ENCODE measurements at regions not wholly inside any gene's neighbourhood (a gene's known extent, or its start where the extent isn't known, plus 50 kb on each side); places are given as distances from the start of the nearest gene placed in this dataset.

DNA sequence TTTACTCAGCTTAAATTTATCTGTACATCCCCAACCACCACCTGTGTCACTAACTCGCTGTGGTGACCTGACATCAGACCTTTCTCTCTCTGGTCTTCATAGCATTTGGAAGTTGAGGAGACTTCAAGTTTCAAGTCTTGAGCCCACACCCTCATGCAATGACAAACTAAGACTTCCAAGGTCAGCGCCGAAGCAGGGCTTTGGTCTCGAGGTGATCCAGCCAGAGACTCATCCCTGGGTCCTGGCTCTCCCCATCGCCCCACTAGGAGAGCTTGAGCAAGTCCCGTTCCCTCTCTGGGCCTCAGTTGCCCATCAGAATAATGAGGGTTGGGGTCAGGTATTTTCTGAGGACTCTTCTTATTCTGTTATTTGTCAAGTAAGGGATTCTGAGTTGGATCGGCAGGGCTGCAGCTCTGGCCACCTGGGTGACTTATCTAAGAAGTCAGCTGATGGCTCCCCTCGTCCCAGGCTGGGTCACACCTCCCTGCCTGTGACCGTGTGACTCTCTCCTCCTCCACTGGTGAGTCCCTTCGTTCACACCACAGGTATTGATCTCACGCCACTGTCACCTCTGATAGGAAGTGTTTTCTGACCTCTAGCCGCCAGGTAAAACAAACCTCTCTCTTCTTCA is 143.7 kb upstream of the RUNX3 start:
- POLR2A ChIA-PET: no interaction called here
- peaks cover 8% of the 10 kb centered on the region for H3K9me3 ChIP-seq (ENCODE audit: control insufficient read depth, insufficient read depth, low read length)
- no peak overlapping the region for H3K4me3 ChIP-seq (ENCODE audit: low read depth, low read length)
- no peak for TF ChIP-seq CTCF (IDR thresholded peaks at IDR 0.05; ENCODE audit: low read depth, low read length)
- no peak for DNase-seq (ENCODE audit: low read depth, low spot score)
- peaks cover 21% of the 10 kb centered on the region for H3K27me3 ChIP-seq (ENCODE audit: control insufficient read depth, insufficient read depth, low read length)
- CTCF ChIA-PET: interaction anchor here (1.2 kb wide), 1 partner anchor 27 kb away, joined by 3 read pairs; no protein-coding TSS in a partner anchor
- no peak overlapping the region for H3K27ac ChIP-seq (ENCODE audit: low read depth, low read length)

- Histone ChIP-seq H3K27ac (ENCODE audit: low read depth, low read length) (no peak overlapping the region), H3K9me3 (ENCODE audit: control insufficient read depth, insufficient read depth, low read length) (peaks cover 4% of the 10 kb centered on the region), H3K27me3 (ENCODE audit: control insufficient read depth, insufficient read depth, low read length) (peaks cover 25% of the 10 kb centered on the region), H3K4me3 (ENCODE audit: low read depth, low read length) (no peak overlapping the region)
- ChIA-PET POLR2A (no interaction called here), CTCF (no interaction called here)
- no peak for TF ChIP-seq CTCF (IDR thresholded peaks at IDR 0.05; ENCODE audit: low read depth, low read length)
- DNase-seq (ENCODE audit: low read depth, low spot score): no peak
Measured at GRCh38 chr1:25072461-25072860, 142.4 kb upstream of the RUNX3 start.

DNA sequence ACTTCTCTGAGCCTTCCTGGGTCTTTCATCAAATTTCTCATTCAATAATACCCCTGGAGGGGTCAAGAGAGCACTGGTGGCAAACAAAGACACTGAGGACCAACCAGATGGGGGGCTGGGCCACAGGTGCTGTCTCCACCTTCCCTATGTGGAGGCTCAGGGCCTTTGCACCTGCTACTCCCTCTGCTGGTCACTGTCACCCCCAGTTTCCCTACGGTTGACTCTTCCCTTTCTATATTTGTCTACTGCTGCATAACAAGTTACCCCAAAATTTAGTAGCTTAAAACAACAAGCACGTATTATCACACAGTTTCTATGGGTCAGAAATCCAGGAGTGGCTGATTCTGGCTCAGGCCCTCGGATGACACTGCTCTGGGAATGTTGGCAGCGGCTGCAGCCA is 138.8 kb upstream of the RUNX3 start:
- CTCF ChIA-PET: no interaction called here

DNA sequence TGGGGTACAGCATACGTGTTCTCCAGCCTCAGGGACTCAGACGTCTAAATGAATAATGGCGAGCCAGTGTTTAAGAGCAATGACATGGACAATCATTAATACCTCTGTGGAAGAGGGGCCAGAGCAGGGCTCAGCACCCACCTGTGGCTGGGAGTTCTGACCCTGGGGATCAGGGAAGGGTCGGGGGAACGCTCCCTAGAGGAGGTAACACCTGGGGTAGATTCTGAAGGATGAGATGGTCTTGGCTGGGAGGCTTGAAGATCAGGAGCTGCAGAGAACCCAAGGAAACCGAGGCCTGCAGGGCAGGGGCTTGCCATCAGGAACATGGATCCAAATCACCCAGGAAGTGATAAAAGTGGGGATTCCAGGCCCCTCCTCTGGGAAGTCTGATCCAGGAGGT is 138.2 kb upstream of the RUNX3 start:
- no peak for TF ChIP-seq CTCF (IDR thresholded peaks at IDR 0.05; ENCODE audit: low read depth, low read length)
- Histone ChIP-seq H3K27me3 (ENCODE audit: control insufficient read depth, insufficient read depth, low read length) (peaks cover 42% of the 10 kb centered on the region), H3K9me3 (ENCODE audit: control insufficient read depth, insufficient read depth, low read length) (peaks cover 4% of the 10 kb centered on the region), H3K4me3 (ENCODE audit: low read depth, low read length) (no peak overlapping the region), H3K27ac (ENCODE audit: low read depth, low read length) (no peak overlapping the region)
- CTCF ChIA-PET: no interaction called here
- POLR2A ChIA-PET: no interaction called here
- no peak for DNase-seq (ENCODE audit: low read depth, low spot score)

More for the DNA sequence above, 138.8 kb upstream of the RUNX3 start:
- Histone ChIP-seq H3K27ac (ENCODE audit: low read depth, low read length) (no peak overlapping the region), H3K9me3 (ENCODE audit: control insufficient read depth, insufficient read depth, low read length) (peaks cover 4% of the 10 kb centered on the region), H3K27me3 (ENCODE audit: control insufficient read depth, insufficient read depth, low read length) (peaks cover 41% of the 10 kb centered on the region), H3K4me3 (ENCODE audit: low read depth, low read length) (no peak overlapping the region)
- POLR2A ChIA-PET: no interaction called here
- no peak for DNase-seq (ENCODE audit: low read depth, low spot score)
- TF ChIP-seq CTCF (IDR thresholded peaks at IDR 0.05; ENCODE audit: low read depth, low read length): no peak

DNA sequence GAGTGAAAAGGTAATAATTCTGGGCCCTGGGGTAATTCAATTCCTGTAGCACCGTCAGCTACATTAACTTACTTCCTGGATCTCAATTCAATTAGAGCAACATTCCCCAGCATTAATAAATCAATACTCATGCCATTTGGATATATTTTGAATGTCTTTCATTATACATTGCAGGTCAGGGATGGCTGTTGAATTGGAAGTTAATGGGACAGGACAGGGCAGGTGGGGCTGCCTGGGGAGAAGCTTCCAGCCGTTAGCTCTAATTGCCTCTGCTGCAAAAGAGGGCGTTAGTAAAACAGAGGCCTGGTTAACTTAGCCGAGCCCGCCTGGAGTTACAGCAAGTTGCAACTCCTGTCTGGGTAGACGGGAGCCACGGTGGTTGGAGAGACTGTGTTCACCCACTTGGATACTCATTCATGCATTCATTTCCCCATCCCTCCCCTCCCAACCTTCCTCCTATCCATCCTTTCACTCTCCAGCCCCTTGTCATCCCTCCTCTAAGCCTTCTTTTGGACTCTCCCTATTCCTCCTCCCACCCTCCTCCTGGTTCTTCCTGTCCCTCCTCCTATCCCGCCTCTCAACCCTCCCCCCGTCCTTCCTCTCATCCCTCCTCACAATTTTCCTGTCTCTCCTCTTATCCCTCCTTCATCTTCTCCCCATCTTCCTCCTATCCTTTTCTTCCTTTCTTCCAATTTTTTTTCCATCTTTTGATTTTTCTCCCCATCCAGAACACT is 137.6 kb upstream of the RUNX3 start:
- POLR2A ChIA-PET: no interaction called here
- H3K9me3 ChIP-seq (ENCODE audit: control insufficient read depth, insufficient read depth, low read length): peaks cover 4% of the 10 kb centered on the region
- no peak overlapping the region for H3K4me3 ChIP-seq (ENCODE audit: low read depth, low read length)
- CTCF ChIA-PET: no interaction called here
- H3K27ac ChIP-seq (ENCODE audit: low read depth, low read length): no peak overlapping the region
- no peak for TF ChIP-seq CTCF (IDR thresholded peaks at IDR 0.05; ENCODE audit: low read depth, low read length)
- peaks cover 45% of the 10 kb centered on the region for H3K27me3 ChIP-seq (ENCODE audit: control insufficient read depth, insufficient read depth, low read length)
- DNase-seq (ENCODE audit: low read depth, low spot score): no peak
